ENCODE measurements at regions not wholly inside any gene's neighbourhood (a gene's known extent, or its start where the extent isn't known, plus 50 kb on each side); places are given as distances from the start of the nearest gene placed in this dataset.

- TF ChIP-seq RNF219 (CRISPR knock-in tag; IDR thresholded peaks at IDR 0.05) = no peak
- TF ChIP-seq ATF3 (CRISPR knock-in tag; IDR thresholded peaks at IDR 0.05) = no peak
Observed at GRCh38 chr3:194865615-194866014, 179.9 kb downstream of the FAM43A start (continued).

GRCh38 chr3:194866236-194866635, 180.6 kb downstream of the FAM43A start:
- POLR2A ChIA-PET = no interaction called here
- no TSS peak for BruUV-seq (replicated peaks)

More at GRCh38 chr3:194866236-194866635, 180.6 kb downstream of the FAM43A start:
- H3K9ac ChIP-seq (ENCODE audit: insufficient read depth, low read depth, low read length) = no peak overlapping the region
- H3K79me2 ChIP-seq (ENCODE audit: insufficient read depth, low read length) = no peaks in the 10 kb centered on the region
- H3K36me3 ChIP-seq (replicated peaks in 1 of 2; ENCODE audit: control insufficient read depth in 1 of 2, insufficient read depth in 2 of 2, low read length in 2 of 2) = no peaks in the 10 kb centered on the region
- WGBS (ENCODE audit: low lambda C conversion rate) = 26% methylated on average over 4 of the region's 4 CpGs
- no peak overlapping the region for H3K27ac ChIP-seq (ENCODE audit: extremely low read length, insufficient read depth, low read length)
- no peak for ATAC-seq
- no peak for DNase-seq (ENCODE audit: low spot score)
- intact Hi-C loops (cut with micrococcal nuclease; ENCODE audit: unreplicated experiment) (no loop called here), in situ Hi-C loops (cut with HindIII; ENCODE audit: extremely low pct_ligation_motif_present, low pct_unique_long_range_greater_than_20kb) (no loop called here)
- H3K4me3 ChIP-seq (replicated peaks in 1 of 3; ENCODE audit: insufficient read depth in 1 of 3, low read depth in 2 of 3, low read length in 3 of 3) = no peak overlapping the region
- H3K27me3 ChIP-seq (ENCODE audit: control insufficient read depth in 1 of 2, insufficient read depth in 2 of 2, low read length in 2 of 2) = peaks cover 2 to 36% of the 10 kb centered on the region in 2 experiments; a peak in 3 of 5 replicates
- no peak overlapping the region for H2AFZ ChIP-seq (ENCODE audit: low read length)
- no peak overlapping the region for H3K4me2 ChIP-seq (ENCODE audit: low read depth, low read length)
- H4K20me1 ChIP-seq (ENCODE audit: insufficient read depth, low read length) = no peaks in the 10 kb centered on the region
- H3K9me3 ChIP-seq (ENCODE audit: low read length) = no peaks in the 10 kb centered on the region; the same call in 1 of the 2 replicates
- no peak for TF ChIP-seq ZSCAN31 (CRISPR knock-in tag; IDR thresholded peaks at IDR 0.05; ENCODE audit: low read depth)
- TF ChIP-seq NFKBIZ (CRISPR knock-in tag; IDR thresholded peaks at IDR 0.05) = no peak
- FAIRE-seq = no peak
- peaks cover 7% of the 10 kb centered on the region for H3K4me1 ChIP-seq (ENCODE audit: insufficient read depth, low read length)
- CTCF ChIA-PET (ENCODE audit: low intra/inter-chr PET ratio, low total read pairs) = no interaction called here
